GM10248 (cell line): ENCODE measurements at regions not wholly inside any gene's neighbourhood (a gene's known extent, or its start where the extent isn't known, plus 50 kb on each side); places are given as distances from the start of the nearest gene placed in this dataset.

Experiments used
- CTCF ChIA-PET: fragments of 300-600 bp; sonication (Branson Sonifier 250); formaldehyde crosslinking; extraction: SDS; loops from one replicate; lab custom pipeline; 2021; ENCODE audit warnings: antibody characterized with exemption; lab: Yijun Ruan, JAX
- POLR2A ChIA-PET: fragments of 350-650 bp; sonication (Branson Sonifier 250); formaldehyde crosslinking; extraction: SDS; loops from one replicate; lab custom pipeline; 2020; ENCODE audit warnings: antibody characterized with exemption; lab: Yijun Ruan, JAX
- DNase-seq: peaks from one replicate; pipeline ENCODE4 v3.0.0; 2012; ENCODE audit errors: extremely low spot score
- CTCF ChIP-seq: IDR thresholded peaks from 2 replicates; pipeline ENCODE4 v1.5.1; 2012; ENCODE audit warnings: mild to moderate bottlenecking, low read depth; ENCODE audit errors: extremely low read depth, missing control alignments, control extremely low read depth

- no peak for TF ChIP-seq CTCF
- ChIA-PET CTCF (interaction anchor here (1.5 kb wide), 1 partner anchor 23 kb away, joined by 3 read pairs; no protein-coding TSS in a partner anchor), POLR2A (no interaction called here)
- DNase-seq = no peak
These were observed 707.3 kb downstream of the SI start for GRCh38 chr3:164370970-164371369.

- no peak for DNase-seq
- CTCF ChIA-PET = no interaction called here
- POLR2A ChIA-PET = no interaction called here
- TF ChIP-seq CTCF = no peak
These were observed 713.1 kb downstream of the SI start for GRCh38 chr3:164365242-164365641.

GRCh38 chr3:164364111-164364510, 714.2 kb downstream of the SI start:
- no peak for TF ChIP-seq CTCF
- ChIA-PET POLR2A (no interaction called here), CTCF (no interaction called here)
- no peak for DNase-seq

- ChIA-PET CTCF (no interaction called here), POLR2A (no interaction called here)
- no peak for TF ChIP-seq CTCF
- no peak for DNase-seq
These were observed 717.4 kb downstream of the SI start for GRCh38 chr3:164360738-164361406.

GRCh38 chr3:164360078-164360578, 718.2 kb downstream of the SI start:
- CTCF ChIA-PET = no interaction called here
- no peak for DNase-seq
- no peak for TF ChIP-seq CTCF
- POLR2A ChIA-PET = no interaction called here

GRCh38 chr3:164352991-164353390, 725.3 kb downstream of the SI start:
- CTCF ChIA-PET = no interaction called here
- POLR2A ChIA-PET = no interaction called here
- TF ChIP-seq CTCF = no peak
- DNase-seq = no peak
